Smooth muscle cell (in vitro differentiated cells): ENCODE measurements at regions not wholly inside any gene's neighbourhood (a gene's known extent, or its start where the extent isn't known, plus 50 kb on each side); places are given as distances from the start of the nearest gene placed in this dataset.

Source experiments
- DNase-seq: peaks from one replicate; lab custom pipeline; 2025; ENCODE audit not compliant: unreplicated experiment; lab: John Stamatoyannopoulos, UW
- H2AFZ ChIP-seq: fragments of 200-600 bp; sonication (generic); 2 replicates; pipeline ENCODE4 v1.6.0; 2016; ENCODE audit warnings: antibody characterized with exemption, low read depth, mild to moderate bottlenecking
- H3F3A ChIP-seq: fragments of 200-600 bp; sonication (generic); 2 replicates; pipeline ENCODE4 v1.6.0; 2017; ENCODE audit warnings: antibody characterized with exemption, low read depth
- H3K27ac ChIP-seq: fragments of 200-600 bp; sonication (generic); 2 replicates; pipeline ENCODE4 v1.5.1; 2016; ENCODE audit warnings: low read depth, mild to moderate bottlenecking
- H3K27me3 ChIP-seq: fragments of 200-600 bp; sonication (generic); 2 replicates; pipeline ENCODE4 v1.6.1; 2016; ENCODE audit warnings: low read depth, mild to moderate bottlenecking
- H3K36me3 ChIP-seq: fragments of 200-600 bp; sonication (generic); 2 replicates; pipeline ENCODE4 v1.5.1; 2016; ENCODE audit warnings: low read depth
- H3K4me1 ChIP-seq: fragments of 200-600 bp; sonication (generic); 2 replicates; pipeline ENCODE4 v1.5.1; 2016; ENCODE audit warnings: low read depth
- H3K4me2 ChIP-seq: fragments of 200-600 bp; sonication (generic); 2 replicates; pipeline ENCODE4 v1.6.0; 2016; ENCODE audit warnings: mild to moderate bottlenecking
- H3K4me3 ChIP-seq: fragments of 200-600 bp; sonication (generic); 2 replicates; pipeline ENCODE4 v1.5.1; 2016; ENCODE audit warnings: mild to moderate bottlenecking
- H3K79me2 ChIP-seq: fragments of 200-600 bp; sonication (generic); 2 replicates; pipeline ENCODE4 v1.6.0; 2016; ENCODE audit warnings: low read depth, mild to moderate bottlenecking
- H3K9ac ChIP-seq: fragments of 200-600 bp; sonication (generic); 2 replicates; pipeline ENCODE4 v1.6.0; 2016; ENCODE audit warnings: low read depth
- H3K9me3 ChIP-seq: fragments of 200-600 bp; sonication (generic); replicated peaks from 2 replicates; pipeline ENCODE4 v1.5.1; 2016; ENCODE audit warnings: low read depth
- H4K20me1 ChIP-seq: fragments of 200-600 bp; sonication (generic); 2 replicates; pipeline ENCODE4 v1.6.0; 2016; ENCODE audit warnings: low read depth
- WGBS: methylation state at CpG from one replicate; pipeline ENCODE4 v1.1.7; 2016; ENCODE audit warnings: low lambda C conversion rate; 5-methylcytosine and 5-hydroxymethylcytosine counted together
- TF ChIP-seq, protein P1 (sequence below): fragments of 200-600 bp; sonication (generic); IDR thresholded peaks from 2 replicates; pipeline ENCODE4 v1.5.1; 2017; ENCODE audit warnings: borderline replicate concordance, mild to moderate bottlenecking, antibody characterized with exemption; ENCODE audit not compliant: insufficient read depth, poor library complexity, severe bottlenecking

DNA sequence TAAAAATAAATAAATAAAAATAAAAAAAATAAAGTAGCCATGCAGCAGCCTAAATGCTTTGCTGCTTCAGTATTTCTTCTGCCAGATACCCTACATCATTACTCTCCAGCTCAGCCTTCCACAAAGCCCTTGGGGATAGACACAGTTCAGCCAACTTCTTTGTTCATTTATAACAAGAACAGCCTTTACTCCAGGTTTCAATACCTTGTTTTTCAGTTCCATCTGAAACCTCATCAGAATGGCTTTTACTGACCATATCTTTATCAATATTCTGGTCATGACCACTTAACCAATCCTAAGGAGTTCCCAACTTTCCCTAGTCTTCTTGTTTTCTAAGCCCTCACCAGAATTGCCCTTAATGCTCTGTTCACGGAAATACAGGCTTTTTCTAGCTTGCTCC, 128.3 kb upstream of the MED14 start:
- no peak overlapping the region for H3K4me3 ChIP-seq
- H3K36me3 ChIP-seq: no peaks in the 10 kb centered on the region
- no peaks in the 10 kb centered on the region for H3K4me1 ChIP-seq
- DNase-seq: no peak
- 94% methylated on average over 1 of the region's 1 CpG for WGBS
- H3K27me3 ChIP-seq: no peaks in the 10 kb centered on the region
- TF ChIP-seq, protein P1, sequence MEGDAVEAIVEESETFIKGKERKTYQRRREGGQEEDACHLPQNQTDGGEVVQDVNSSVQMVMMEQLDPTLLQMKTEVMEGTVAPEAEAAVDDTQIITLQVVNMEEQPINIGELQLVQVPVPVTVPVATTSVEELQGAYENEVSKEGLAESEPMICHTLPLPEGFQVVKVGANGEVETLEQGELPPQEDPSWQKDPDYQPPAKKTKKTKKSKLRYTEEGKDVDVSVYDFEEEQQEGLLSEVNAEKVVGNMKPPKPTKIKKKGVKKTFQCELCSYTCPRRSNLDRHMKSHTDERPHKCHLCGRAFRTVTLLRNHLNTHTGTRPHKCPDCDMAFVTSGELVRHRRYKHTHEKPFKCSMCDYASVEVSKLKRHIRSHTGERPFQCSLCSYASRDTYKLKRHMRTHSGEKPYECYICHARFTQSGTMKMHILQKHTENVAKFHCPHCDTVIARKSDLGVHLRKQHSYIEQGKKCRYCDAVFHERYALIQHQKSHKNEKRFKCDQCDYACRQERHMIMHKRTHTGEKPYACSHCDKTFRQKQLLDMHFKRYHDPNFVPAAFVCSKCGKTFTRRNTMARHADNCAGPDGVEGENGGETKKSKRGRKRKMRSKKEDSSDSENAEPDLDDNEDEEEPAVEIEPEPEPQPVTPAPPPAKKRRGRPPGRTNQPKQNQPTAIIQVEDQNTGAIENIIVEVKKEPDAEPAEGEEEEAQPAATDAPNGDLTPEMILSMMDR: no peak
- H3K27ac ChIP-seq: no peak overlapping the region
- no peaks in the 10 kb centered on the region for H3K9me3 ChIP-seq
- H3K4me2 ChIP-seq: no peak overlapping the region
- H3F3A ChIP-seq: no peaks in the 10 kb centered on the region
- H4K20me1 ChIP-seq: no peaks in the 10 kb centered on the region
- H3K79me2 ChIP-seq: no peaks in the 10 kb centered on the region
- no peak overlapping the region for H2AFZ ChIP-seq
- H3K9ac ChIP-seq: no peak overlapping the region

DNA sequence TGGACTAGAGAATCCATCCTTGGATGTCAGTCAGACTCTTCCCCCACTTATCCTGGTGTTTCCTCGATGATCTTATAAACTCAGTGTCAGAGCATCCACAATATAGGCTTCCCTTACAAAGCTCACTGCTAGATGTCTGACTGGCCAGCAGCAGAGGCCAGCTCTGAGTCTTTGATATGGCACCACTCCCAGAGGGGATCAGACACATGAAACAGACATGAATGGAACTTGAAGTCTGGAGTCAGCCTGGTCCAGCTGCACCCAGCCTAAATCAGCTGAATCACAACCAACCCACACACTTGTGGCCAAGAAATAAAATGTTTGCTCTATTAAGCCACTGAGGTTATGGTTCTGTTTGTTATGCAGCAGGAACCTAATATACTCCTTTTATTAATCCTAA, 129.6 kb upstream of the MED14 start:
- Histone ChIP-seq H3K4me1 (no peaks in the 10 kb centered on the region), H4K20me1 (no peaks in the 10 kb centered on the region), H3K9ac (no peak overlapping the region), H3K27ac (peak overlapping the region; percentile 39), H3K36me3 (no peaks in the 10 kb centered on the region), H3K27me3 (no peaks in the 10 kb centered on the region), H3K4me2 (no peak overlapping the region), H3K9me3 (no peaks in the 10 kb centered on the region), H3F3A (no peaks in the 10 kb centered on the region), H3K4me3 (no peak overlapping the region), H3K79me2 (no peaks in the 10 kb centered on the region), H2AFZ (no peak overlapping the region)
- no peak for DNase-seq
- WGBS: 33% methylated on average over 1 of the region's 1 CpG
- TF ChIP-seq, protein P1: no peak

DNA sequence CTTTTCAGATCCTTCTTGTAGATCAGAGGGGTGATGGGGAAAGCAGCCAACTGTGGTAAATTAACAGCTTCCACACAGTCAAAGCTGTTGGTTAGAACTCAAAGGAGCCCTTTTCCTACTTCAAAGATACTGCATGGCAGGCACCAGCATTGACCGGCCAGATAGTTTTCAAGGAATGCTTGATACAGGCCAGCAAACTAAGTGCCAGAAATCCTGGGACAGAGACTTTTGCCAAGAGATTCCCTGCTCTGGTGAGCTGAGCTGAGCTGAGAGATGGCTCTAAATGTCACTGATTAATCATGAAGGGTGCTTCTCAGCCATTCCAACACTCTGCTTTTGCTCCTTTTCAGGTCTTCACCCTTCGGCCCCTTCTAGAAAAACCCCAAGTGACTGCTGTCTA, 131.6 kb upstream of the MED14 start:
- H3K9ac ChIP-seq: no peak overlapping the region
- no peaks in the 10 kb centered on the region for H3K27me3 ChIP-seq
- no peak overlapping the region for H3K4me2 ChIP-seq
- peak overlapping the region; percentile 54 for H2AFZ ChIP-seq
- H3K9me3 ChIP-seq: no peaks in the 10 kb centered on the region
- H4K20me1 ChIP-seq: no peaks in the 10 kb centered on the region
- H3K4me1 ChIP-seq: no peaks in the 10 kb centered on the region
- TF ChIP-seq, protein P1: no peak
- DNase-seq: no peak
- no peak overlapping the region for H3K4me3 ChIP-seq
- H3K79me2 ChIP-seq: no peaks in the 10 kb centered on the region
- no peaks in the 10 kb centered on the region for H3K36me3 ChIP-seq
- 74% methylated on average over 2 of the region's 2 CpGs for WGBS
- no peaks in the 10 kb centered on the region for H3F3A ChIP-seq
- peak overlapping the region; percentile 38 for H3K27ac ChIP-seq

DNA sequence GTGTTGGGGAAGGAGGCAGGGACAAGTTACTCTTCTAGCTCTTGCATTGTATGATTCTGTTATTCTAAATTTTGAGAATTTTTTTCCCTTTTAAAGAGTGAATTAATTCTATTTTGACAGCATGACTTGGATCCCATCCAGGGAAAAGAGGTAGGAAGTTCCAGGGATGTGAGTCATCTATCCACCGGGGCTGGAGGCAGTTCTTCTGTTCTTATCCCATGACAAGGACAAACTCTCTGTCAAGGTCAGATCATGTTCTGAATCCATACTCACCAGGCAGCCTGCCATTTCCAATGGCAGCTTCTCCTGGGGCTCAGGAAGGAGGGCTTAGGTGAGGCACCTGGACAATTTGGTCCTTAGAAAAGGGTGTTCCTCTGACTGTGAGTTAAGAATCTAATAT, 132.0 kb upstream of the MED14 start:
- no peak for DNase-seq
- Histone ChIP-seq H3K27ac (peak overlapping the region; percentile 38), H3K36me3 (no peaks in the 10 kb centered on the region), H4K20me1 (no peaks in the 10 kb centered on the region), H2AFZ (peak overlapping the region; percentile 54), H3K79me2 (no peaks in the 10 kb centered on the region), H3F3A (no peaks in the 10 kb centered on the region), H3K4me3 (no peak overlapping the region), H3K4me1 (no peaks in the 10 kb centered on the region), H3K27me3 (no peaks in the 10 kb centered on the region), H3K4me2 (no peak overlapping the region), H3K9ac (no peak overlapping the region), H3K9me3 (no peaks in the 10 kb centered on the region)
- 19% methylated on average over 1 of the region's 1 CpG for WGBS
- TF ChIP-seq, protein P1: no peak
